ENCODE measurements at regions not wholly inside any gene's neighbourhood (a gene's known extent, or its start where the extent isn't known, plus 50 kb on each side); places are given as distances from the start of the nearest gene placed in this dataset.

GRCh38 chr2:105576050-105576439 is 168.7 kb upstream of the NCK2 start:
- Histone ChIP-seq H2BK15ac (ENCODE audit: low read length) (no peak overlapping the region), H3K4me2 (ENCODE audit: insufficient read depth in 1 of 2, low read depth in 2 of 2, low read length in 2 of 2) (no peak overlapping the region)
- WGBS, 2 experiments (ENCODE audit: extremely low coverage in 1 of 2, insufficient coverage in 1 of 2, insufficient read length in 1 of 2, insufficient replicate concordance in 2 of 2, low coverage in 1 of 2, low lambda C conversion rate in 2 of 2, missing lambda C conversion rate in 1 of 2) = 60% methylated on average over 9 of the region's 13 CpGs; no CpG with 5 or more reads in 1 of the 2 experiments
- TF ChIP-seq E2F6 (IDR thresholded peaks at IDR 0.05) = no peak
- TF ChIP-seq ZNF274 (IDR thresholded peaks at IDR 0.05; ENCODE audit: borderline replicate concordance, extremely low read depth, low read length) = no peak
- no peak for TF ChIP-seq TEAD4 (IDR thresholded peaks at IDR 0.05; ENCODE audit: low read depth, low read length)
- TF ChIP-seq RFX5 (IDR thresholded peaks at IDR 0.05; ENCODE audit: borderline replicate concordance, low read depth, low read length) = no peak
- no peak for TF ChIP-seq NANOG (IDR thresholded peaks at IDR 0.05; ENCODE audit: insufficient read depth, low read depth, low read length, poor library complexity, severe bottlenecking)
- no peak for TF ChIP-seq EP300 (IDR thresholded peaks at IDR 0.05; ENCODE audit: borderline replicate concordance in 1 of 2, low read depth in 2 of 2, low read length in 2 of 2)

More at GRCh38 chr2:105576050-105576439, 168.7 kb upstream of the NCK2 start:
- no peak overlapping the region for H2AK5ac ChIP-seq (ENCODE audit: low read depth, low read length)
- peak overlapping the region; percentile 16 for H4K91ac ChIP-seq (replicated peaks; ENCODE audit: insufficient read length, low read length)
- no peaks in the 10 kb centered on the region for H3K36me3 ChIP-seq (ENCODE audit: control insufficient read depth in 2 of 4, insufficient read depth in 4 of 4, low read length in 3 of 4)
- no peak overlapping the region for H2BK20ac ChIP-seq (ENCODE audit: low read length)
- H3K56ac ChIP-seq (replicated peaks; ENCODE audit: insufficient read length, low read depth, low read length) = no peak overlapping the region
- FAIRE-seq = no peak
- no peak overlapping the region for H3K18ac ChIP-seq (ENCODE audit: extremely low read depth, low read length)
- H3K79me2 ChIP-seq (ENCODE audit: control insufficient read depth in 1 of 2, insufficient read depth in 2 of 2, low read length in 2 of 2) = no peaks in the 10 kb centered on the region
- no peak overlapping the region for H4K8ac ChIP-seq (ENCODE audit: extremely low read depth, insufficient read depth, low read length)
- CTCF ChIA-PET (ENCODE audit: partially characterized antibody) = interaction anchor here (0.6 to 4.0 kb wide), 24 partner anchors 9 to 492 kb away, joined by 3 to 18 read pairs (median 4); no protein-coding TSS in a partner anchor
- no peak overlapping the region for H2BK120ac ChIP-seq (replicated peaks; ENCODE audit: low read depth, low read length)
- POLR2A ChIA-PET (ENCODE audit: partially characterized antibody) = no interaction called here
- no peak overlapping the region for H2BK5ac ChIP-seq (ENCODE audit: low read depth, low read length)
- no peaks in the 10 kb centered on the region; a peak in 2 of 7 replicates for H3K27me3 ChIP-seq (replicated peaks in 1 of 4; ENCODE audit: control insufficient read depth in 3 of 4, extremely low read depth in 1 of 4, insufficient read depth in 3 of 4, low read length in 3 of 4)
- peaks cover 0 to 6% (median 5%) of the 10 kb centered on the region in 4 experiments; a peak in 5 of 7 replicates for H3K4me1 ChIP-seq (replicated peaks in 1 of 4; ENCODE audit: control insufficient read depth in 3 of 4, insufficient read depth in 4 of 4, low read length in 3 of 4)
- H4K20me1 ChIP-seq (replicated peaks in 1 of 2; ENCODE audit: control insufficient read depth in 1 of 2, insufficient read depth in 2 of 2, low read length in 2 of 2) = no peaks in the 10 kb centered on the region
- H3K27ac ChIP-seq (ENCODE audit: low read depth, low read length) = no peak overlapping the region
- H2BK12ac ChIP-seq (ENCODE audit: low read depth, low read length) = no peak overlapping the region
- no peak overlapping the region for H3K9ac ChIP-seq (replicated peaks in 1 of 4; ENCODE audit: extremely low read depth in 1 of 4, low read depth in 3 of 4, low read length in 3 of 4)
- no peaks in the 10 kb centered on the region for H3K9me3 ChIP-seq (ENCODE audit: insufficient read depth in 2 of 2, low read depth in 1 of 2, low read length in 1 of 2)
- no peak for DNase-seq (ENCODE audit: low read depth in 1 of 2, low spot score in 2 of 2)
- H3K23ac ChIP-seq (ENCODE audit: insufficient read length) = no peak overlapping the region
- 0 out of 2 replicates have a peak overlapping the region, but pooled peaks have one; percentile 89 for H2AFZ ChIP-seq (ENCODE audit: low read length)
- H3K14ac ChIP-seq (ENCODE audit: insufficient read length) = no peak overlapping the region
- H3K79me1 ChIP-seq (ENCODE audit: low read depth, low read length) = no peaks in the 10 kb centered on the region; the same call in 1 of the 2 replicates
- H3K4ac ChIP-seq (replicated peaks; ENCODE audit: insufficient read length, low read depth, low read length) = no peak overlapping the region
- no peak overlapping the region for H4K5ac ChIP-seq (ENCODE audit: insufficient read length, low read depth, low read length)
- H3K23me2 ChIP-seq (ENCODE audit: low read depth, low read length) = no peaks in the 10 kb centered on the region
- H3K4me3 ChIP-seq (ENCODE audit: extremely low read depth in 1 of 4, insufficient read depth in 2 of 4, low read depth in 3 of 4, low read length in 4 of 4) = no peak overlapping the region
